ENCODE measurements at regions not wholly inside any gene's neighbourhood (a gene's known extent, or its start where the extent isn't known, plus 50 kb on each side); places are given as distances from the start of the nearest gene placed in this dataset.

GRCh38 chr6:97864366-97864765 is 581.4 kb upstream of the MMS22L start:
- Histone ChIP-seq H3K27ac (ENCODE audit: low read depth, low read length) (no peak overlapping the region), H3K9me3 (ENCODE audit: insufficient read depth, low read length) (no peaks in the 10 kb centered on the region), H3K36me3 (ENCODE audit: low read length) (no peaks in the 10 kb centered on the region), H4K20me1 (ENCODE audit: low read depth, low read length) (no peaks in the 10 kb centered on the region), H3F3A (ENCODE audit: insufficient read depth) (no peaks in the 10 kb centered on the region), H3K27me3 (ENCODE audit: low read length) (no peaks in the 10 kb centered on the region), H3K9me2 (replicated peaks; ENCODE audit: insufficient read depth, low read length) (no peaks in the 10 kb centered on the region), H2AFZ (ENCODE audit: low read depth, low read length, severe bottlenecking) (no peak overlapping the region), H3K79me2 (ENCODE audit: insufficient read depth, low read length) (no peaks in the 10 kb centered on the region), H3K4me2 (ENCODE audit: low read depth, low read length, poor library complexity, severe bottlenecking) (no peak overlapping the region), H3K4me3 (ENCODE audit: insufficient read depth, low read length, poor library complexity, severe bottlenecking) (no peak overlapping the region), H3K9ac (ENCODE audit: low read length) (no peak overlapping the region)
- TF ChIP-seq EZH2phosphoT487 (conservative IDR thresholded peaks at IDR 0.05; ENCODE audit: low read length), result no peak
- TF ChIP-seq, protein P1, sequence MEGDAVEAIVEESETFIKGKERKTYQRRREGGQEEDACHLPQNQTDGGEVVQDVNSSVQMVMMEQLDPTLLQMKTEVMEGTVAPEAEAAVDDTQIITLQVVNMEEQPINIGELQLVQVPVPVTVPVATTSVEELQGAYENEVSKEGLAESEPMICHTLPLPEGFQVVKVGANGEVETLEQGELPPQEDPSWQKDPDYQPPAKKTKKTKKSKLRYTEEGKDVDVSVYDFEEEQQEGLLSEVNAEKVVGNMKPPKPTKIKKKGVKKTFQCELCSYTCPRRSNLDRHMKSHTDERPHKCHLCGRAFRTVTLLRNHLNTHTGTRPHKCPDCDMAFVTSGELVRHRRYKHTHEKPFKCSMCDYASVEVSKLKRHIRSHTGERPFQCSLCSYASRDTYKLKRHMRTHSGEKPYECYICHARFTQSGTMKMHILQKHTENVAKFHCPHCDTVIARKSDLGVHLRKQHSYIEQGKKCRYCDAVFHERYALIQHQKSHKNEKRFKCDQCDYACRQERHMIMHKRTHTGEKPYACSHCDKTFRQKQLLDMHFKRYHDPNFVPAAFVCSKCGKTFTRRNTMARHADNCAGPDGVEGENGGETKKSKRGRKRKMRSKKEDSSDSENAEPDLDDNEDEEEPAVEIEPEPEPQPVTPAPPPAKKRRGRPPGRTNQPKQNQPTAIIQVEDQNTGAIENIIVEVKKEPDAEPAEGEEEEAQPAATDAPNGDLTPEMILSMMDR (IDR thresholded peaks at IDR 0.05; ENCODE audit: insufficient read depth, low read length, poor library complexity, severe bottlenecking), result no peak

- H2AFZ ChIP-seq (ENCODE audit: low read depth, low read length, severe bottlenecking), result no peak overlapping the region
- H3K9ac ChIP-seq (ENCODE audit: low read length), result no peak overlapping the region
- H3F3A ChIP-seq (ENCODE audit: insufficient read depth), result no peaks in the 10 kb centered on the region
- H3K4me3 ChIP-seq (ENCODE audit: insufficient read depth, low read length, poor library complexity, severe bottlenecking), result no peak overlapping the region
- no peaks in the 10 kb centered on the region for H3K9me3 ChIP-seq (ENCODE audit: insufficient read depth, low read length)
- no peaks in the 10 kb centered on the region for H3K9me2 ChIP-seq (replicated peaks; ENCODE audit: insufficient read depth, low read length)
- H3K27me3 ChIP-seq (ENCODE audit: low read length), result no peaks in the 10 kb centered on the region
- TF ChIP-seq, protein P1 (IDR thresholded peaks at IDR 0.05; ENCODE audit: insufficient read depth, low read length, poor library complexity, severe bottlenecking), result no peak
- TF ChIP-seq EZH2phosphoT487 (conservative IDR thresholded peaks at IDR 0.05; ENCODE audit: low read length), result no peak
- no peaks in the 10 kb centered on the region for H4K20me1 ChIP-seq (ENCODE audit: low read depth, low read length)
- H3K36me3 ChIP-seq (ENCODE audit: low read length), result no peaks in the 10 kb centered on the region
- H3K79me2 ChIP-seq (ENCODE audit: insufficient read depth, low read length), result no peaks in the 10 kb centered on the region
- no peak overlapping the region for H3K27ac ChIP-seq (ENCODE audit: low read depth, low read length)
- H3K4me2 ChIP-seq (ENCODE audit: low read depth, low read length, poor library complexity, severe bottlenecking), result no peak overlapping the region
Observed at GRCh38 chr6:97864826-97865225, 581.8 kb upstream of the MMS22L start.

- H3K9me3 ChIP-seq (ENCODE audit: insufficient read depth, low read length), result no peaks in the 10 kb centered on the region
- H4K20me1 ChIP-seq (ENCODE audit: low read depth, low read length), result no peaks in the 10 kb centered on the region
- H3K27me3 ChIP-seq (ENCODE audit: low read length), result no peaks in the 10 kb centered on the region
- no peak overlapping the region for H3K4me2 ChIP-seq (ENCODE audit: low read depth, low read length, poor library complexity, severe bottlenecking)
- no peaks in the 10 kb centered on the region for H3K9me2 ChIP-seq (replicated peaks; ENCODE audit: insufficient read depth, low read length)
- no peak for TF ChIP-seq EZH2phosphoT487 (conservative IDR thresholded peaks at IDR 0.05; ENCODE audit: low read length)
- TF ChIP-seq, protein P1 (IDR thresholded peaks at IDR 0.05; ENCODE audit: insufficient read depth, low read length, poor library complexity, severe bottlenecking), result no peak
- no peaks in the 10 kb centered on the region for H3K79me2 ChIP-seq (ENCODE audit: insufficient read depth, low read length)
- no peak overlapping the region for H3K4me3 ChIP-seq (ENCODE audit: insufficient read depth, low read length, poor library complexity, severe bottlenecking)
- no peak overlapping the region for H3K27ac ChIP-seq (ENCODE audit: low read depth, low read length)
- no peak overlapping the region for H3K9ac ChIP-seq (ENCODE audit: low read length)
- H3K36me3 ChIP-seq (ENCODE audit: low read length), result no peaks in the 10 kb centered on the region
- H3F3A ChIP-seq (ENCODE audit: insufficient read depth), result no peaks in the 10 kb centered on the region
- H2AFZ ChIP-seq (ENCODE audit: low read depth, low read length, severe bottlenecking), result no peak overlapping the region
Observed at GRCh38 chr6:97865612-97866011, 582.6 kb upstream of the MMS22L start.
